Astrocyte (in vitro differentiated cells and primary cell): ENCODE measurements at regions not wholly inside any gene's neighbourhood (a gene's known extent, or its start where the extent isn't known, plus 50 kb on each side); places are given as distances from the start of the nearest gene placed in this dataset.

Experiments used
- EZH2 ChIP-seq: IDR thresholded peaks from 2 replicates; pipeline ENCODE4 v1.6.1; 2012; ENCODE audit warnings: mild to moderate bottlenecking, low read length, inconsistent platforms; ENCODE audit not compliant: insufficient read depth
- TF ChIP-seq, protein P1 (sequence below): IDR thresholded peaks from 2 replicates; pipeline ENCODE4 v1.5.1; 2011; ENCODE audit warnings: low read depth, mild to moderate bottlenecking, inconsistent platforms, low read length, moderate library complexity; ENCODE audit not compliant: insufficient read depth

DNA sequence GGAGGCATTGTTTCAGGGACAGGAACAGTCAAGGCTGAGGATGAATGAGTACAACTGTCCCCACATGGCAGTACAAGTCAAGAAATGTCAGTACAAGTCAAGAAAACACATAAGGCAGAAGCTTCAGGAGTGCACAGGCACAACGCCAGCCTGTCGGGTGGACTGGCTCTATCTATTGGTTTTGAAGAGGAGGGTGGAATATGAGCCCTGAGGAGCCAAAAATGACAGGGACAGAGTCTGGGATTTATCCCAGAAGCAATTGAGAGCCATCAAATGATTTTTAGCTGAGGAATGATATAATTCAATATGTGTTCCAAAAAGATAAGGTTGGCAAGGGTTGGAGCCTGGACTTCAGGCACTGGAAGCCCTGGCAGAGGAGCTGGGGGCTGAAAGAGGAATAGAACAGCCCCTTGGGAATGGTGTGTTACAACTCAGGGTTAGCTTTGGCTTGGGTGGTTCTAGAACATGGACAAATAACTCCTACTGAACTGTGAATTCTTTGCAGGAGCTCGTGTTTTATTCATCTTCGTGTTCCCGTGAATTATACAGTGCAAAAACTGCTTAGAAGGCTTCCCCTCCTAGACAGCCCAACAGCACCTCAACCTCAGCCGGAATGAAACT, 425.7 kb upstream of the ARID1B start:
- TF ChIP-seq, protein P1, sequence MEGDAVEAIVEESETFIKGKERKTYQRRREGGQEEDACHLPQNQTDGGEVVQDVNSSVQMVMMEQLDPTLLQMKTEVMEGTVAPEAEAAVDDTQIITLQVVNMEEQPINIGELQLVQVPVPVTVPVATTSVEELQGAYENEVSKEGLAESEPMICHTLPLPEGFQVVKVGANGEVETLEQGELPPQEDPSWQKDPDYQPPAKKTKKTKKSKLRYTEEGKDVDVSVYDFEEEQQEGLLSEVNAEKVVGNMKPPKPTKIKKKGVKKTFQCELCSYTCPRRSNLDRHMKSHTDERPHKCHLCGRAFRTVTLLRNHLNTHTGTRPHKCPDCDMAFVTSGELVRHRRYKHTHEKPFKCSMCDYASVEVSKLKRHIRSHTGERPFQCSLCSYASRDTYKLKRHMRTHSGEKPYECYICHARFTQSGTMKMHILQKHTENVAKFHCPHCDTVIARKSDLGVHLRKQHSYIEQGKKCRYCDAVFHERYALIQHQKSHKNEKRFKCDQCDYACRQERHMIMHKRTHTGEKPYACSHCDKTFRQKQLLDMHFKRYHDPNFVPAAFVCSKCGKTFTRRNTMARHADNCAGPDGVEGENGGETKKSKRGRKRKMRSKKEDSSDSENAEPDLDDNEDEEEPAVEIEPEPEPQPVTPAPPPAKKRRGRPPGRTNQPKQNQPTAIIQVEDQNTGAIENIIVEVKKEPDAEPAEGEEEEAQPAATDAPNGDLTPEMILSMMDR: no peak
- no peak for TF ChIP-seq EZH2
